Fibroblast of lung (primary cell): ENCODE measurements at regions not wholly inside any gene's neighbourhood (a gene's known extent, or its start where the extent isn't known, plus 50 kb on each side); places are given as distances from the start of the nearest gene placed in this dataset.
A peak's percentile ranks its signal among the peaks of the same experiment; 100 is the strongest.

ENCODE experiments used
- DNase-seq, 2 donors: peaks; one replicate each; pipeline versions ENCODE4 v3.0.0 to v3.0.0-alpha.2; 2010; ENCODE audit warnings: low read depth in 2 of 2
- H2AFZ ChIP-seq: 2 replicates; pipeline ENCODE4 v1.5.1; 2012; ENCODE audit warnings: low read length, control low read depth, inconsistent platforms
- H3K27ac ChIP-seq: 2 replicates; pipeline ENCODE4 v1.5.1; 2011; ENCODE audit warnings: low read length, control low read depth; ENCODE audit not compliant: insufficient read depth
- H3K27me3 ChIP-seq: 2 replicates; pipeline ENCODE4 v1.5.1; 2011; ENCODE audit warnings: mild to moderate bottlenecking, low read length; ENCODE audit not compliant: control insufficient read depth, insufficient read depth
- H3K36me3 ChIP-seq: 2 replicates; pipeline ENCODE4 v1.5.1; 2011; ENCODE audit warnings: low read length; ENCODE audit not compliant: control insufficient read depth, insufficient read depth
- H3K4me1 ChIP-seq: 2 replicates; pipeline ENCODE4 v1.5.1; 2011; ENCODE audit warnings: low read length; ENCODE audit not compliant: control insufficient read depth, insufficient read depth; ENCODE audit errors: extremely low read depth
- H3K4me2 ChIP-seq: 2 replicates; pipeline ENCODE4 v1.5.1; 2011; ENCODE audit warnings: low read length, control low read depth; ENCODE audit not compliant: insufficient read depth; ENCODE audit errors: extremely low read depth
- H3K4me3 ChIP-seq, 4 experiments: fragments of 200-600 bp in 1 of 4; sonication (generic) in 1 of 4; replicated peaks in 1 of 4; 2 replicates each; pipeline ENCODE4 v1.5.1; 2011 to 2016; ENCODE audit warnings: low read length in 4 of 4, low read depth in 3 of 4, mild to moderate bottlenecking in 3 of 4, control low read depth in 2 of 4, inconsistent platforms in 1 of 4, mixed read lengths in 1 of 4; ENCODE audit not compliant: insufficient read depth in 1 of 4; ENCODE audit errors: control extremely low read depth in 1 of 4
- H3K79me2 ChIP-seq: 2 replicates; pipeline ENCODE4 v1.5.1; 2012; ENCODE audit warnings: mild to moderate bottlenecking, low read length, inconsistent platforms; ENCODE audit not compliant: control insufficient read depth, insufficient read depth
- H3K9ac ChIP-seq: 2 replicates; pipeline ENCODE4 v1.5.1; 2011; ENCODE audit warnings: mild to moderate bottlenecking, low read length, control low read depth; ENCODE audit not compliant: insufficient read depth
- H3K9me3 ChIP-seq: 2 replicates; pipeline ENCODE4 v1.5.1; 2012; ENCODE audit warnings: low read depth, low read length; ENCODE audit not compliant: control insufficient read depth, insufficient read depth
- H4K20me1 ChIP-seq: 2 replicates; pipeline ENCODE4 v1.5.1; 2011; ENCODE audit warnings: low read length; ENCODE audit not compliant: control insufficient read depth, insufficient read depth; ENCODE audit errors: extremely low read depth
- CTCF ChIP-seq, 2 donors: IDR thresholded peaks in 1 of 2; conservative IDR thresholded peaks in 1 of 2; 1 replicate in 1 of 2; 2 replicates in 1 of 2; pipeline ENCODE4 v1.5.1; 2011 to 2012; ENCODE audit warnings: low read length in 2 of 2, control low read depth in 1 of 2, inconsistent platforms in 1 of 2, low read depth in 1 of 2, mild to moderate bottlenecking in 1 of 2
- EZH2 ChIP-seq: IDR thresholded peaks from 2 replicates; pipeline ENCODE4 v1.5.1; 2012; ENCODE audit warnings: low read length, control low read depth, mild to moderate bottlenecking; ENCODE audit errors: missing control alignments

DNA sequence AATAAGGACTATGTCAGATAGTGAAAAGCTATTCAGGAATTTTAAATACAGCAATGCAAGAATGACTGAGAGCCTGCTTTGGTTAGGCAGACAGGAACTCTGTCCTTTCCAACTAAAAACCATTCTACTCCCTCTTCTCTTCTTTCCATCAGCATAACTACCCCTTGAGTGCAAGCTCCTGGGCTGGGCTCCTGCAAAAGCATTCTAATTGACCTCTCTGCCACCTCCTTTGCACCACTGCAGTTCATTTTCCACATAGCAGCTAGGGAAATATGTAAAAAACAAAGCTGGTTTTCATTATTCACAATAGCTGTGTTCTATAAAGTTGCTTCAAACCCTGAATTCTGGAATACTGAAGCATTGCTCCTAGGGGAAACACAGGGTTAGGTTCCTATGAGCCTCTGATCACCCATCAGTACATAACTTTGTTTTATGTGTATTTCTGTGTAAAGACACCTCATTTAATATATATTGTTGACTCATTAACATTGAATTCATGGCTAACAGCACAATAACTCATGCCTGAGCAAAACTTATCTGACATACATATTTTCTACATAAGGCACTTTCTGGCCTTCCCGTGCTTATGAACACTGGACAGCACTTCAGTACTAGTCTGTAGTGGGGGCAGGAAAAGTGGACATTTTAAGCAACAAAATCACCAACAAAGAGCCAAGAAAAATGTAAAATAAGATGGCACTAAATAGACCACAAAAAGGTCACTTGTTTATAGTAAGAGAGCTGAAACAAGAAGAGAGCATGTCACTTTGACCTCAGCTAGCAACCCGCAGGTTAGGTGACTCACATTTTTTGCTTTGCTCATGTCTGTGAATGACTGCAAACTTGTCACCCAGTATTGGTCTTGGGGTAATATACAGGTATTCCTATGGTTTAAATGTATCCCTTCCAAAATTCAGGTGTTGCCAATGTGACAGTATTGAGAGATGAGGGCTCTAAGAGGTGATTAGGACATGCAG, 57.9 kb upstream of the IRF2BP2 start:
- H3K27ac ChIP-seq: no peak overlapping the region
- H2AFZ ChIP-seq: no peak overlapping the region
- DNase-seq: no peak
- no peaks in the 10 kb centered on the region for H3K79me2 ChIP-seq
- H3K36me3 ChIP-seq: no peaks in the 10 kb centered on the region
- H3K4me2 ChIP-seq: no peak overlapping the region
- H3K9ac ChIP-seq: no peak overlapping the region
- no peaks in the 10 kb centered on the region for H3K27me3 ChIP-seq
- TF ChIP-seq EZH2: no peak
- no peak for TF ChIP-seq CTCF (conservative IDR thresholded peaks at IDR 0.05 in 1 of 2, IDR thresholded peaks at IDR 0.05 in 1 of 2; ENCODE audit: low read depth in 1 of 2, low read length in 2 of 2)
- H4K20me1 ChIP-seq: no peaks in the 10 kb centered on the region
- no peaks in the 10 kb centered on the region for H3K9me3 ChIP-seq
- H3K4me3 ChIP-seq: no peak overlapping the region
- H3K4me1 ChIP-seq: no peaks in the 10 kb centered on the region

DNA sequence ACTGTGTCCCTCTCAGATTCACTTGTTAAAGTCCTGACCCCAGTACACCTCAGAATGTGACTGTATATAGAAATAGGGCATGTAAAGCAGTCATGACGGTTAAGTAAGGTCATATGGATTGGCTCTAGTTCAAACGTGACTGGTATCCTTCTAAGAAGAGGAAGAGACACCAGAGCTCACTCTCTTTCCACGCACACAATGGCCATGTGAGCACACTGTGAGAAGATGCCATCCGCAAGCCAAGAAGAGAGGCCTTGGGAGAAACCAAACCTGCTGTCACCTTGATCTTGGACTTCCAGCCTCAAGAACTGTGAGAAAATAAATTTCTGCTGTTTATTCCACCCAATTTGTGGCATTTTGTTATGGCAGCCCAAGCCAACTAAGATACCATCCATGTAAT, 56.8 kb upstream of the IRF2BP2 start:
- Histone ChIP-seq H3K27ac (no peak overlapping the region), H3K4me1 (no peaks in the 10 kb centered on the region), H3K79me2 (no peaks in the 10 kb centered on the region), H3K4me3 (no peak overlapping the region), H2AFZ (no peak overlapping the region), H3K9ac (no peak overlapping the region), H3K4me2 (no peak overlapping the region), H3K36me3 (no peaks in the 10 kb centered on the region), H3K27me3 (no peaks in the 10 kb centered on the region), H3K9me3 (no peaks in the 10 kb centered on the region), H4K20me1 (no peaks in the 10 kb centered on the region)
- no peak for DNase-seq
- TF ChIP-seq CTCF (conservative IDR thresholded peaks at IDR 0.05 in 1 of 2, IDR thresholded peaks at IDR 0.05 in 1 of 2; ENCODE audit: low read depth in 1 of 2, low read length in 2 of 2) (no peak), EZH2 (no peak)

DNA sequence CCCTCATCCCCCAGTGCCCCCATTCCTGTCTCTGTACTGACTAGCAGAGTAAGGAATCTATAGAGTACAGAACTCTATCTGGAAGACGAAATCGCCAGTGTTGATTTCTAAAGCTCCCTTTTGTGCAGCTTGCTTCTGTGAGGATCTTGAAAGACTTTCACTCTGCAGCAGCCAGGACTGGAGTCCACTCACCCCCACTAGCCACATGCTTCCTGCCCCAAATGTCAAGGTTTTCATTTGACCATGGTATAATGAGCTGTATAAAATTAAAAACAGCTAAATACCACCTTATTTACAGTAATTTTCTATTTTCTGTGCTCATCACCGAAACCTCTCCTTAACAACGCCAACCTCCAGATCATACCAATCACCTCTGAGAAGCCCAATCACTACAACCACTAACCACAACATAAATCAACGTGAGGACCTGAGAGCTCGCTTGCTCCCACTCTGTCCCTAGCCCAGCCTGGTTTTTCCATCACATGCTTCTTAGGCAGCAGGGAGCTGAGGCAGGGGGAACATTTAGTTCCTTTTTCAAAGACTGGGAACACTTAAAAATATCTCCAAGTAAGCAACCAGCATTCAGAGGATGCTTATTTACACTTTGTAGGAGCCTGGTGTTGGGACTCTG, 56.1 kb upstream of the IRF2BP2 start:
- Histone ChIP-seq H3K27ac (no peak overlapping the region), H4K20me1 (no peaks in the 10 kb centered on the region), H2AFZ (no peak overlapping the region), H3K27me3 (no peaks in the 10 kb centered on the region), H3K9me3 (no peaks in the 10 kb centered on the region), H3K9ac (no peak overlapping the region), H3K4me3 (no peak overlapping the region), H3K79me2 (no peaks in the 10 kb centered on the region), H3K4me1 (no peaks in the 10 kb centered on the region), H3K4me2 (no peak overlapping the region), H3K36me3 (no peaks in the 10 kb centered on the region)
- TF ChIP-seq EZH2 (no peak), CTCF (conservative IDR thresholded peaks at IDR 0.05 in 1 of 2, IDR thresholded peaks at IDR 0.05 in 1 of 2; ENCODE audit: low read depth in 1 of 2, low read length in 2 of 2) (no peak)
- peak in 1 of 2 donors; percentile 66 for DNase-seq
